Chondrocyte (in vitro differentiated cells): ENCODE measurements at regions not wholly inside any gene's neighbourhood (a gene's known extent, or its start where the extent isn't known, plus 50 kb on each side); places are given as distances from the start of the nearest gene placed in this dataset.

Experiments used
- DNase-seq: peaks from one replicate; pipeline ENCODE4 v3.0.0; 2021; ENCODE audit warnings: mixed read lengths, low spot score
- H3K27ac Mint-ChIP-seq: one replicate; pipeline ENCODE4 v1.8.0; 2021; ENCODE audit warnings: mild to moderate bottlenecking, moderate library complexity, mixed read lengths; ENCODE audit not compliant: unreplicated experiment
- H3K27me3 Mint-ChIP-seq: 2 replicates; pipeline ENCODE4 v1.8.0; 2021; ENCODE audit warnings: low read depth, mixed read lengths
- H3K36me3 Mint-ChIP-seq: 2 replicates; pipeline ENCODE4 v1.8.0; 2021; ENCODE audit warnings: low read depth, mixed read lengths
- H3K4me1 Mint-ChIP-seq: 2 replicates; pipeline ENCODE4 v1.8.0; 2021; ENCODE audit warnings: low read depth, mild to moderate bottlenecking, mixed read lengths
- H3K4me3 Mint-ChIP-seq: one replicate; pipeline ENCODE4 v1.8.0; 2021; ENCODE audit warnings: mild to moderate bottlenecking, moderate library complexity, mixed read lengths; ENCODE audit not compliant: unreplicated experiment
- H3K9me3 Mint-ChIP-seq: 2 replicates; pipeline ENCODE4 v1.8.0; 2021; ENCODE audit warnings: low read depth, mixed read lengths
- TF ChIP-seq, protein P1 (sequence below): fragments of 200-600 bp; sonication (generic); IDR thresholded peaks from 2 replicates; pipeline ENCODE4 v1.5.0; 2021; ENCODE audit warnings: antibody characterized with exemption, mild to moderate bottlenecking, moderate library complexity

DNA sequence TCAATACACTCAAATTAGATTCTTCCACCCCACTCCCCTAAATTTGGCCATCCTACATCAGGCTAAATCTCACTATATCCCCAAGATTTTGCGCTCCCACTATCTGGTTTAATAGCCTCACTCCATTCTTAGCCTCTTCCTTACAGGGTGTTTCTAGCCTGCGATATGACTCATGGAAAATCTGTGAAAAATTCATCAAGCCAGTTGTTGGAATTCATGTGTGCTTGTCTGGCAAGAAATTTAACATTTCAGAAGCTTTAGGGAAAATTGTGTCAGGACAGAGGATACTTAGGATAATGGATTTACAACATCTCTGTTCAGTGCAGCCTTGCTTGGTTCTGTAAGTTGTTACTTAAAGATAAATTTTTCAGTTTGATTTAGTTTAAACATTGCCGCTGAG is 1249.9 kb upstream of the AUTS2 start:
- no peak for DNase-seq
- H3K27ac Mint-ChIP-seq = no peak overlapping the region
- H3K4me3 Mint-ChIP-seq = no peak overlapping the region
- TF ChIP-seq, protein P1, sequence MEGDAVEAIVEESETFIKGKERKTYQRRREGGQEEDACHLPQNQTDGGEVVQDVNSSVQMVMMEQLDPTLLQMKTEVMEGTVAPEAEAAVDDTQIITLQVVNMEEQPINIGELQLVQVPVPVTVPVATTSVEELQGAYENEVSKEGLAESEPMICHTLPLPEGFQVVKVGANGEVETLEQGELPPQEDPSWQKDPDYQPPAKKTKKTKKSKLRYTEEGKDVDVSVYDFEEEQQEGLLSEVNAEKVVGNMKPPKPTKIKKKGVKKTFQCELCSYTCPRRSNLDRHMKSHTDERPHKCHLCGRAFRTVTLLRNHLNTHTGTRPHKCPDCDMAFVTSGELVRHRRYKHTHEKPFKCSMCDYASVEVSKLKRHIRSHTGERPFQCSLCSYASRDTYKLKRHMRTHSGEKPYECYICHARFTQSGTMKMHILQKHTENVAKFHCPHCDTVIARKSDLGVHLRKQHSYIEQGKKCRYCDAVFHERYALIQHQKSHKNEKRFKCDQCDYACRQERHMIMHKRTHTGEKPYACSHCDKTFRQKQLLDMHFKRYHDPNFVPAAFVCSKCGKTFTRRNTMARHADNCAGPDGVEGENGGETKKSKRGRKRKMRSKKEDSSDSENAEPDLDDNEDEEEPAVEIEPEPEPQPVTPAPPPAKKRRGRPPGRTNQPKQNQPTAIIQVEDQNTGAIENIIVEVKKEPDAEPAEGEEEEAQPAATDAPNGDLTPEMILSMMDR = no peak
- peaks cover 18% of the 10 kb centered on the region for H3K4me1 Mint-ChIP-seq
- peaks cover 10% of the 10 kb centered on the region for H3K9me3 Mint-ChIP-seq
- H3K36me3 Mint-ChIP-seq = peaks cover 5% of the 10 kb centered on the region
- no peaks in the 10 kb centered on the region for H3K27me3 Mint-ChIP-seq

DNA sequence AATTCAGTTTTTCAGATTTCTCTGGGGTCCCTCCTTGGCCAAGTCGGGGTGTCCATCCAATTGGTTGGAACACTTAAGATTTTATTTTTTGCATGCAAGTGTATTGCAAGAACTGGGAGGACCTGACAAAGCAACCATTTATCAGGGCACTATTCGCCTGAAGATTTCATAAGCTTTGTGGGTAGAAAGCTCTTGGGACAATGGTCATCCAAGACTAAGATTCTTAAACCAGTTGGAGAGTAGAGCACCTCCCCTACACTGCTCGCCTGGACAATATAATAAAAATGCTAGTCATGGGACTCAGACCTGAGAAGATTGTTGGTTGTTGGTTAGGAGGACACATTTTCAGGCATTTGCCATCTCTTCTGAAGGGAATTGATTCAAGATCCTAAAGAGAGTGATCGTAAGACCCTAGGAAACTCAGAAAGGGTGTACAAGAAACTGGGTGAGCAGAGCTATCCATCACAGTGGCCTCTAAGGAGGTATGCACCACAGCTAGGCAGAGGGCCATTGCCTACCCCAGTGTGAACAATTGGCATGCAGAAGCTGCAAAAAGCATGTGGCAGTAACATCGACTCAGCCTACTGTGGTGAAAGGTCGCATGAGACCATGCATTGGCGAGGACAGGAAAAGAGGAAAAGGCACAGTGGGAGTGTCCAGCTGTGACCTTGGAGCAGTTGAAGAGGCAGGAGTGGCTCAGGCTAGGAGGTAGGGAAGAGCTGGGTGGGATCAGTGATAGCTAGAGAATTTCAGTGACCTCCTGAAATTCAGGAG is 1235.3 kb upstream of the AUTS2 start:
- Mint-ChIP-seq H3K9me3 (peaks cover 4% of the 10 kb centered on the region), H3K36me3 (no peaks in the 10 kb centered on the region), H3K4me3 (no peak overlapping the region), H3K27me3 (no peaks in the 10 kb centered on the region), H3K4me1 (peaks cover 13% of the 10 kb centered on the region), H3K27ac (no peak overlapping the region)
- DNase-seq = no peak
- TF ChIP-seq, protein P1 = no peak

DNA sequence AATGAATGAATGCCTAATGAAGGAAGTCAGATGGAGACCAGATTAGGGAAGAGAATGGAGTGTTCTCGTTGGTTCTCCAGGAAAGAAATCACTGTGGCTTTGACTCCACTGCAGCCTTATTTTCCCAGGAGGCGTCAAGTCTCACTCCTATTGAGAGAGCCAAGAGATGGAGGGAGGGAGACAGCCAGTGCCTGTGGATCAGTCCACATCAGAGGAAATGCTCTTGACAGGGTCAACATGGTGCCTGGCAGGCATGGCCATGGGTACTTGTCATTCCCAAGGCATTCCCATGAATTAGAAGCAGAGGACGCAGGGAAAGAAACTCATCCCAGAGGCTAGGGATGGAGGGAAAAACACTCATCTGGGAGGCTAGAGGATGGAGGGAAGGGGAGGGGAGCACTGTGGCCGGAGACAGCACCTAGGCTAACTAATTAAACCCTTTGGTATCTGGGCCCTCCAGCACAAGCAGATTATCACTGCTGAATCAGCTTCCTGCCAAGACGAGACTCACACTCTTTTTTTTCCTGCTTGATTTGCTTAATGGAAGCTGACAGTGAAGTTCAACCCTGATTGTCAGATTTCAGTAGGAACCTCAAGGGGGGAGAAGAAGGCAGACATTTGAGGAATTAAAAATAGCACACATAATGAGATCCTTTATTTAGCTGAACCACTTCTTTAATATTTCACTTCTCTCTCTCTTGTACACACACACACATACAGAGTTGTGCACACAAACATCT is 1233.2 kb upstream of the AUTS2 start:
- TF ChIP-seq, protein P1 = no peak
- H3K9me3 Mint-ChIP-seq = peaks cover 4% of the 10 kb centered on the region
- no peak overlapping the region for H3K4me3 Mint-ChIP-seq
- no peaks in the 10 kb centered on the region for H3K36me3 Mint-ChIP-seq
- no peak for DNase-seq
- H3K27ac Mint-ChIP-seq = no peak overlapping the region
- H3K27me3 Mint-ChIP-seq = peaks cover 11% of the 10 kb centered on the region
- H3K4me1 Mint-ChIP-seq = peaks cover 10% of the 10 kb centered on the region

DNA sequence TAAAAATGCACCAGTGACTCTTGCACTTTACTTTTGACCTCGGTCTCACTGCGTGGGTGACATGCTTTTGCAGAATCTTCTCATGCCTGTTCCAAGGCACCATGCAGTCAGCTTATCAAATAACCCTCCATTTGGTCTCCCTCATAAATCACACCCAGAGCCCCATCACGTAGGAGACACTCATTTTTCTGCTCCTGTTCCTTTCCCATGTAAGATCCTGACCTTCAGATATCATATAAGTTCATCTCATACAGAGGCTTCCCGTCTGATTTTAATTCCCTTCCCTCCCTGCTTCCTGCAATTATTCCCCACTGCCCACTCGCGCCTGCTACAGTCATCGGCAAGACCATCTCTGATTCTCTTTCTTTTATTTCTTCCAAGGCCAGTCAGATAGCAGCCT is 1226.3 kb upstream of the AUTS2 start:
- Mint-ChIP-seq H3K4me3 (no peak overlapping the region), H3K27me3 (peaks cover 15% of the 10 kb centered on the region), H3K9me3 (peaks cover 3% of the 10 kb centered on the region), H3K27ac (no peak overlapping the region), H3K36me3 (no peaks in the 10 kb centered on the region), H3K4me1 (peaks cover 8% of the 10 kb centered on the region)
- DNase-seq = no peak
- TF ChIP-seq, protein P1 = no peak

DNA sequence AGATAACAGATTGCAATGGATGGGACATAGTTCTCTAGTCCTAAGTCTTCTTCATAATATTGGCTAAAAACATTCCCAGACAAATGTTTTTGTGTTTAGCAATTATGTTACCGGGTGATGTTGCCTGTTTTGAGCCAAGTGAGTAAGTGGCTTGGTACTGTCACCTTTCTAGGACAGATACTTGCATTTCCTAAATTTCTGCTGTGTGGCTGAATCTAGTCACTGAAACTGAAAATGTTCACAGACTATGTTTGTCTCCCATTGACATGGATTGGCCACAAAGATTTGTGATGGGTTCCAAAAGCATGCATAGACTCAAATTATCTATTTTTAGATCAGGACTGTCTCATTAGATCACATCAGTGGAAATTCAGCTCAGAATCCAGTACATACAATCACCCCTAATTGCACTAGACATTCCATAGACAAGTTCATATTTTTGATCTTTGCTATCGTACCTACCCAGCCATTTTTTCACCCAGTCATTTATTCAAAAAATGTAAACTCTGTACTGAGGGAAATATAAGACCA is 1222.1 kb upstream of the AUTS2 start:
- no peaks in the 10 kb centered on the region for H3K36me3 Mint-ChIP-seq
- H3K27ac Mint-ChIP-seq = no peak overlapping the region
- no peaks in the 10 kb centered on the region for H3K9me3 Mint-ChIP-seq
- H3K4me3 Mint-ChIP-seq = no peak overlapping the region
- TF ChIP-seq, protein P1 = no peak
- no peak for DNase-seq
- H3K27me3 Mint-ChIP-seq = peaks cover 4% of the 10 kb centered on the region
- peaks cover 8% of the 10 kb centered on the region for H3K4me1 Mint-ChIP-seq
